Neuron (in vitro differentiated cells): ENCODE measurements at regions not wholly inside any gene's neighbourhood (a gene's known extent, or its start where the extent isn't known, plus 50 kb on each side); places are given as distances from the start of the nearest gene placed in this dataset.
"Not testable (repeated sequence)": the region's sequence is repeated elsewhere in the genome, so short reads cannot be mapped to it uniquely, and the experiment has no call there.

ENCODE experiments used
- H2AFZ ChIP-seq: one replicate; pipeline ENCODE4 v1.6.1; 2013; ENCODE audit warnings: low read depth, mild to moderate bottlenecking, inconsistent platforms, low read length, moderate library complexity
- H3K27me3 ChIP-seq: one replicate; pipeline ENCODE4 v1.6.1; 2013; ENCODE audit warnings: low read length; ENCODE audit not compliant: insufficient read depth
- H3K36me3 ChIP-seq: one replicate; pipeline ENCODE4 v1.6.1; 2013; ENCODE audit warnings: low read length; ENCODE audit not compliant: insufficient read depth
- H3K4me1 ChIP-seq: one replicate; pipeline ENCODE4 v1.6.1; 2013; ENCODE audit warnings: low read length; ENCODE audit not compliant: insufficient read depth
- H3K4me3 ChIP-seq: 2 replicates; pipeline ENCODE4 v1.5.1; 2013; ENCODE audit warnings: mild to moderate bottlenecking, low read length, moderate library complexity
- H3K9me3 ChIP-seq: one replicate; pipeline ENCODE4 v1.6.1; 2013; ENCODE audit warnings: low read length

DNA sequence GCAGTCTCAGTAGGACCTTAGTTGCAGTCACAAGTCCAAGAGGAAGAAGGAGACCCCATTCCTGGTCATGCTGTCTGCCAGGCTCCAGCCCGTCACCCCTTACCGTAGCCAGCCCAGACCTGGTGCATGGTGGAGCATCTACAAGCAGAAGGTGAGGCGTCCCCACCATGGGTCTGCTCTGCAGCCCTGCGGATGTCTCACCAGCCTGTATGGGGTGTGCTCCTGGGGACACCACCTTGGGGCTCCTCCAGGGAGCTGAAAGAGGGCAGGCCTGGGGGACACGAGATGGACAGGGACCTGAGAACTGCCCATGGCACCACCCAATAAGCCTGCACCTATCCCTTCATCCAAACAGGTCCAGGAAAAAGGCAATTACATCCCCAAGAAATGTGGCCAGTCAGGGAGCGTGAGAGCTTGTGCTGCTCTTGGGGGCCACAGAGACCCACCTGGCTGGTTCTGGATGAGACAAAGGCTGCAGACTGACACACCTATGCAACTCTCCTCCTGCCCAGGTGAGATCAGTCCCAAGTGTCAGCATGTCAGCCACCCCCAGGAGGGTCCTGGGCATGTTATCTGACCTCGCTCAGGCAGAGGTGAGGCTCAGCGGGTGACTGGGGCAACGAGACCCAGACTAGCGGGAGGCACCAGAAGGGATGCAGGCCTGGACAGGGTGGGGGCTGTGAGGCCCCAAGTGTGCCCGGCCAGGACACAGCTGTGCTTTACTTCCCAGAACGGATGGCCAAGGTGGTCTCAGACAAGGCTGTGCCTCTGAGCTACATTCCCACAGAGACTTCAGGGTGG, 84.5 kb upstream of the RET start:
- Histone ChIP-seq H3K36me3 (no peaks in the 10 kb centered on the region), H2AFZ (no peak overlapping the region), H3K4me3 (no peak overlapping the region), H3K27me3 (peaks cover 3% of the 10 kb centered on the region), H3K9me3 (no peaks in the 10 kb centered on the region), H3K4me1 (no peaks in the 10 kb centered on the region)

DNA sequence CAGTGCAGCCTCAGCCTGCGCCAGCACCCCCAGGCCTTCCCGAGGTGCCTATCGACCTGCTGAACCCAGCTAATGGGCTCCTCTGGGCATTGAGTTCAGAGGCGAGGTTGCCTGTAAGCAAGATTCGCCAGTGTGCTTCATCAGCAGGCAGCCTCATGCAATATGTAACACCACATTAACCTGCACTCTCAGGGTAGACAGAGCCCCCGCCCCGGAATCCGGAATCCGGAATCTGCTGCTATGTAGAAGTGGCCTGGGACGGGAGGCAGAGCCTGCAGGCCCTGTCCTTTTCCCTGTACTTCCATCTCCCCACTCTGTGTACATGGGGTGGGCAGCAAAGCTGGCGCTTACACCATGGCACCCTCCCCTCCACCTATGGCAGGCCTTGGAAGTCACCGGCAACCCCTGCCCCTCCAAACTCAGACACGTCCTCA, 83.9 kb upstream of the RET start:
- Histone ChIP-seq H3K27me3 (peaks cover 3% of the 10 kb centered on the region), H3K4me3 (no peak overlapping the region), H3K4me1 (no peaks in the 10 kb centered on the region), H2AFZ (no peak overlapping the region), H3K36me3 (no peaks in the 10 kb centered on the region), H3K9me3 (no peaks in the 10 kb centered on the region)

DNA sequence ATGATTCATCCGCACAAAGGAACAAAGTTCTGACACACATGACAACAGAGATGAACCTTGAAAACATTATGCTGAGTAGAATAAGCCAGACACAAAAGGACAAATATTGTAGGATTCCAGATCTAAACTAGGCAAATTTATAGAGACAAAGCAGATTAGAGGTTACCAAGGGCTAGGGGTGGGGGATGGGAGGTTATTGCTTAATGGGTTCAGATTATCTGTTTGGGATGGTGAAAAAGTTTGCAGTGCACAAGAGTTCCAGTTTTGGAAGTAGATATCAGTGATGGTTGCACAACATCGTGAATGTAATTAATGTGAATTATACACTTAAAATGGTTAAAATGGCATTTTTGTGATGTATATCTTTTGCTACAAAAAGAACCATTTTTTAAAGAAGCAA, 82.0 kb upstream of the RET start:
- not testable (repeated sequence) for H3K9me3 ChIP-seq, H2AFZ ChIP-seq, H3K4me3 ChIP-seq, H3K27me3 ChIP-seq, H3K36me3 ChIP-seq, H3K4me1 ChIP-seq

DNA sequence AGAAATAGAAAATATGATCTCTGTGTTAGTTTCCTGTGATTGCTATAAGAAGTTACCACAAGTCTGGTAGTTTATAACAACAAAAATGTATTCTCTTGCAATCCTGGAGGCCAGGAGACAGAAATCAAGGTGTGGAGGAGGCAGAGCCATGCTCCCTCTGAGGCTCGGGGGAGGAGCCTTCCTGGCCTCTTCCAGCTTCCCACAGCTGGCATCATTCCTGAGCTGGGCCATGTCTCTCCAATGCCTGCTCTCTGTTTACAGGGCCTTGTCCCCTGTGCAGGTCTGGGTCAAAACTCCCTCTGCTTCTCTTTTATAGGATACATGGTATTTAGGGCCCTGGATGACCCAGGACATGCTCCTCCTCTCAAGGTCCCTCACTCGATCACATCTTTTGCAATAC, 81.3 kb upstream of the RET start:
- Histone ChIP-seq H3K4me1 (no peaks in the 10 kb centered on the region), H2AFZ (no peak overlapping the region), H3K9me3 (no peaks in the 10 kb centered on the region), H3K36me3 (no peaks in the 10 kb centered on the region), H3K4me3 (no peak overlapping the region), H3K27me3 (peaks cover 3% of the 10 kb centered on the region)

DNA sequence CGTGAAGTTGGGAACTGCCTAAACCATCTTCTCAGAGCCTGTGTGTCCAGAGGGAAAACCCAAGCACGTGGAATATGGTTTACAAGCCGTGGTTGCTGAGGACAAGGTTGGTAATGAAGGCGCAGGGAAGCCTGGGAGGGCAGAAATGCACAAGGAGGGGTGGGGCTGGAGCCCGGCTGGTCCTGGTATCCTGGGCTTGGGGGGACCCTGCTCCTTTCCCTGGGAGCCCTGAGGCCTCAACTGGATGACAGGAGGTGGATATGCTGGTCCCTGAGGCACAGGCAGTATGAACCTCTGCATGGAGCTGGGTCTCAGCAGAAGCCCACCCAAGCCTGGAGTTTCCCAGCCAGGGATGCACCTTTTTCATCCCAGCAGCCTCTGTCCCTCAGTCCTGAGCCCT, 80.3 kb upstream of the RET start:
- Histone ChIP-seq H3K4me1 (no peaks in the 10 kb centered on the region), H2AFZ (no peak overlapping the region), H3K27me3 (peaks cover 3% of the 10 kb centered on the region), H3K9me3 (no peaks in the 10 kb centered on the region), H3K36me3 (no peaks in the 10 kb centered on the region), H3K4me3 (no peak overlapping the region)

DNA sequence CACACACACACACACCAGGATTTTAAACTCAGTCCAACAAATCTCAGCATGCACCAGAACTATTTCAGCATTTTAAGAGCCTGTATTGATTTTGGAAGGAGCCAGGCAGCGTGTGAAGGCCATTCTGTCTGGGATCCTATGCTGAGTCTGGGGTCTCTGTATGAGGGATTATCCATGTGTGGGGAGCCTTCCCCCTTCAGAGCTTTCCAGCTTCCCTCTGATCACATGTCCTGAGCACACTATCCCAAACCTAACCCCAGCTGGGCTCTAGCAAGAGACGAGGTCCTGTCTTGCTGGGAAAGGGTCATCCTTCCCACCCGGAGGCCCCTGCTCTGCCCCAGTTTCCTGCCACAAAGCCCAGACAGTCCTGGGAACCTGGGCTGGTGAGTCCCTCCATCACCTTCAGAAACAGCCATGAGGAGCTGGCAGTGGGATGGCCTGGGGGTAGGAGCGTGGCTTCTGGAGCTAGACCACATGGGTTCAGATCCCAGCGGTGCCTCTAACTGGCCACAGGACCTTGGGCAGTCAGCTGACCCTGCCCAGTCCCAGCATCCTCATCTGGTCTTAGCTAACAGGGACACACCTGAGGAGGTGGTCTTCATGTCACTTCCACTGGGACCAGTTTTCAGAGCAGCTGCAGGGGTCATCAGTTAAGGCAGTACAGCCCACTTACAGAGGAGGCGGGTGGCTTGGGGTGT, 79.6 kb upstream of the RET start:
- Histone ChIP-seq H3K4me1 (no peaks in the 10 kb centered on the region), H3K36me3 (no peaks in the 10 kb centered on the region), H2AFZ (no peak overlapping the region)

DNA sequence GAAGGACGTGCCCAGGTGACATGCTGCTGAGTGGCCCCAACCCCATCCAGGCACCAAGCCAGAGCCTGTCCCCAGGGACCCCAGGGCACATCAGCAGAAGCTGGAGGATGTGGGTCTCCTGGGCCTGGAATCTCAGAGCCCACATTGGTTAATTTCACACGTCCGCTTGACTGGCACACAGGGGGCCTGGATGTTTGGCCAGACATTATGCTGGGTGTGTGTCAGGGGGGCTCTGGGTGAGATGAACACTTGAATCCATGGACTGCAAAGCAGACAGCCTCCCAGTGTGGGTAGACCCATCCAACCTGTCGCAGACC, 79.1 kb upstream of the RET start:
- peaks cover 3% of the 10 kb centered on the region for H3K27me3 ChIP-seq
- H3K36me3 ChIP-seq, result no peaks in the 10 kb centered on the region
- H2AFZ ChIP-seq, result no peak overlapping the region
- no peaks in the 10 kb centered on the region for H3K4me1 ChIP-seq
- H3K9me3 ChIP-seq, result no peaks in the 10 kb centered on the region
- H3K4me3 ChIP-seq, result no peak overlapping the region

More for the DNA sequence above, 79.6 kb upstream of the RET start:
- Histone ChIP-seq H3K27me3 (peaks cover 3% of the 10 kb centered on the region), H3K4me3 (no peak overlapping the region), H3K9me3 (no peaks in the 10 kb centered on the region)

DNA sequence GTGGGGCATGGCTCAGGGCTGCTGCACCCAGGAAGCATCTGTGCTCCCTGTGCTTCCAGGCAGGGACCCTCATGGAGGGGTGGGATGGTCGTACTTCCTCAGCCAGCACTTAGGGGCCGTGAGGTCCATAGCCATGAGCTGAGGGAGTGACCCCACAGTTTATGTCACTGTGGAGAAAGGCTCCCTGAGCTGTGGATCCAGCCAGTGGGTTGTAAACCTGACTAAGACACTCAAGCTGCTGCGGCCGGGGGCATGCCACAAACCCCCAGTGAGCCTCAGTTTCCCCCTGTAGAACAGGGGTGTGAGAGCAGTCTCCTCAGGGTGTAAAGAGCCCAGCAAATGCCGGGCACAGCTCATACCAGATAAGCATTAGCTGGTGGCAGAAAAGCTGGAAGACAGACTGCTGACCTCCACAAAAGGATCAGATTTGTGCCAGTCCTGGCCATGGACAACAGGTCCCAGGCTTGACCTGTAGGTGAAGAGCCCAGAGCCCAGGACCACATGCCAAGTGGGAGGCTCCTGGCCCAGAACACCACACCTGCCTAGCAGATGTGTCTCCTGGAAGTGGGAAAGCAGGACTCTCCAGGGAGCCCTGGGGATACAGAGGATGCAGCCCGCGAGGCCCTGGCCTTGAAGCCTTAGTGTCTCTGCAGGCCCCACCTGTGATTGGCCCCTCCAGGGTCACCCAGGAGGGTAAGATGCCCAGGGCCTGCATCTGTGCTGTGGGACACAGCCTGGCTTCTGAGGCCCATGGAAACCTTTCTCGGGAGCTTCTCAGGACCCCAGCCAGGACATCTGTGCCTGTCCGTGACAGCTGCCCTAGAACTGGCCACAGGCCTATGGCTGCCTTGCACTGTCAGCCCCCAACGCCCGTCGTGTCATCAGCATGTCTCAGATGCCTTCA, 78.1 kb upstream of the RET start:
- Histone ChIP-seq H3K9me3 (no peaks in the 10 kb centered on the region), H3K36me3 (no peaks in the 10 kb centered on the region), H2AFZ (no peak overlapping the region), H3K4me3 (no peak overlapping the region), H3K27me3 (peaks cover 3% of the 10 kb centered on the region), H3K4me1 (no peaks in the 10 kb centered on the region)

DNA sequence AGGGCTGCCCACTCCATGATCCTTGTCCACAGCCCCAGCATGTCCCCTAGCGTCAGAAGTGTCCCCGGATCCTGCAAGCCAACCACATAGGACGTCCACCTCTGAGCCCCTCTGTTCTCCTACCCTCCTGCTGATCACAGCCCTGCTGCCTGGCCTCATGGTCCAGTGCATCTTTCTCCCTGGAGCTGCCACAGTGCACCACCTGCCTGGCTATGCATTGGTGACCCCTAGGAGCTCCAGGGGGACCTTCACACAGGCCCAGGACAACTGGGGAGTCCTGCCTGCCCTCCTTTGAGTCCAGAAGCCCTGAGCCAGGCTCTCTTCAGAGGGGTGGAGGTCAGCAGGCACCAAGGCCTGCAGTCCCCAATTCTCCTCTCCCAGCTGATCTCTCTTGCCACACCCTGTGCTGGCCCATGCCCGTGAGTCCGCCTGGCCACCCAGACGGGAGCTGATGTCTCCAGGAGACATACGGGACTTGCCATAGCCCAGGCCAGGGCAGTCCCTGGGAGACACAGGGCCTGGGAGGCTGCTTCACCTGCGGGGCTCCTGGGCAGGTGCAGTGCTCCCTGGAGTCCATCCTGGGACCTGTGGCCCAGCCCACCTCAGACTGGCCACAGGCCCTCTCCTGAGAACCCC, 77.4 kb upstream of the RET start:
- Histone ChIP-seq H3K9me3 (no peaks in the 10 kb centered on the region), H3K4me3 (no peak overlapping the region), H3K36me3 (no peaks in the 10 kb centered on the region), H2AFZ (no peak overlapping the region), H3K4me1 (no peaks in the 10 kb centered on the region), H3K27me3 (peaks cover 3% of the 10 kb centered on the region)

DNA sequence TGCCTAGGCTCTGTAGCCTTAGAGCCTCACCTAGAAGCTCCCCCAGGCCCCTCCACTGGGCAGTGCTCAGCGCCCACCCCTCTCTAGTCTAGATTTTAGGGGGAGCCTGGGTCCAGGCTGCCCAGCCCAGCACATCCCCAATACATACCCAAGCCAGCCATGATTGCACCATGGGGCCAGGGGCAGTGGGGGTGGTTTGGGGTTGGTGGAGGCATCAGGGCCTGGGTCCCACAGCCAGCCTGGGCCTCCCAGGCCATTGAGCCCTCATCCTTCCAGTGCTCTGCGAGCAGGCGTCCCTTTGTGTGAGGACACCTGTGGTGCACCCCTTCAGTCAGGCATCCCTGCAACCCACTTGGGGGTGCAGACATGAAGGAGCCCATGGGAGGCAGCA, 76.9 kb upstream of the RET start:
- Histone ChIP-seq H3K9me3 (no peaks in the 10 kb centered on the region), H3K27me3 (peaks cover 3% of the 10 kb centered on the region), H2AFZ (no peak overlapping the region), H3K36me3 (no peaks in the 10 kb centered on the region), H3K4me1 (no peaks in the 10 kb centered on the region), H3K4me3 (no peak overlapping the region)

DNA sequence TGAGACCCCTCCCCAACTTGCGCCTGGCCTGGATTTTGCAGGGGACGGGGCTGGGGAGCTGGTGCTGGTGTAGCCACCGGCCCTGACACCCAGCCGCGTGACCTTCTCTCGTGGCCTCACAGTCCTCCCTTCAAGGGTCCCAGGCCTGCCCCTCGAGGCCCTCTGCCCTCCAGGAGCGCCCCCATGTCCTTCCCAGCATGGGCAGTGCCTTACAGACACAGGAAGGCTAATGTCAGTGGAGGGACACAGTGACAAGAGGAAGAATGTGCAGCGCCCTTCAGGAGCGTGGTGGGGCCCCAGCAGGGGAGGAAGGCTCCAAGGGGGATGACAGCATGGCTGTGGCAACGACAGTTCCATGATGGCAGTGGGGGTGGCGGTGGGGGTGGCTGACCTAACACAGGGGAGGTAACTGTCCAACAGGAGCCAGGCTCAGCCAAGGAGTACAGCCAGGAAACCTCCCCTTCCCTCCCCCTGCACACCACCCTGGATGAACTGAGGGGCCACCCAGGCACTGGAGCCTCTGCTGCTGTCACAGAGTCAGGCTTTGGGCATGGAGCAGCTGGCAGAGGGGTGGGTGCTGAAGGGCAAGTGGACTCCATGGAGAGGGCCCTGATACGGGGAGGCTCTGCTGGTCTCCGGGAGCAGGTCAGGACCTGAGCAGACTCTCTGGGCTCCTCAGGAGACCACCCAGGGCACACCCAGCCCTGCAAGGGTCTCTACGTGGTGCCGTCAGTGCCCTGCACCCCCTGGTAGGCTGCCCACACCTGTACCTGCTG, 76.0 kb upstream of the RET start:
- H3K4me3 ChIP-seq, result no peak overlapping the region
- H3K9me3 ChIP-seq, result no peaks in the 10 kb centered on the region
- H3K36me3 ChIP-seq, result no peaks in the 10 kb centered on the region
- no peaks in the 10 kb centered on the region for H3K27me3 ChIP-seq
- H2AFZ ChIP-seq, result no peak overlapping the region
- H3K4me1 ChIP-seq, result no peaks in the 10 kb centered on the region

DNA sequence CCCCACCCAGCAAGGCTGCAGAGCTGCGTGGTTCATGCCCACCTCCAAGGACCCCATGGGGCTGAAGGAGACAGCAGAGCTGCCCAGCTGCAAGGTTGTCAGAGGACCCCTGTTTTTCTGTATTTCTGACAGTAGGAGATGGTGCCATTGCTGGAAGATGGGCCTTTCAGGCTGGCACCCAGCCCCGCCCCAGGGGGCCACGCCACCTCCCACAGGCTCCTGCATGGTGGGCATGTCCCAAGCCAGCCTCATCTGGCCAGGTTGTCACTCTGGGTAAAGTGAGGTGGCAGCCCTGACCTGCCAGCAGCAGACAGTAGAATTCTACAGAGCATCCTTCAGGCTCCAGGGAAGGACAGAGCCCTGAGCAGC, 75.5 kb upstream of the RET start:
- no peaks in the 10 kb centered on the region for H3K4me1 ChIP-seq
- no peaks in the 10 kb centered on the region for H3K9me3 ChIP-seq
- H2AFZ ChIP-seq, result no peak overlapping the region
- no peaks in the 10 kb centered on the region for H3K27me3 ChIP-seq
- H3K4me3 ChIP-seq, result no peak overlapping the region
- no peaks in the 10 kb centered on the region for H3K36me3 ChIP-seq
